ENCODE measurements at regions not wholly inside any gene's neighbourhood (a gene's known extent, or its start where the extent isn't known, plus 50 kb on each side); places are given as distances from the start of the nearest gene placed in this dataset.

- TF ChIP-seq CTCF (IDR thresholded peaks at IDR 0.05) (peak; percentile 72 to 91 (median 87)), POLR2A (IDR thresholded peaks at IDR 0.05) (no peak)
These were observed 84.2 kb upstream of the LAPTM4A start for GRCh38 chr2:20135631-20136050.
